ENCODE measurements at regions not wholly inside any gene's neighbourhood (a gene's known extent, or its start where the extent isn't known, plus 50 kb on each side); places are given as distances from the start of the nearest gene placed in this dataset.
"Not testable (repeated sequence)": the region's sequence is repeated elsewhere in the genome, so short reads cannot be mapped to it uniquely, and the experiment has no call there.

- no peak for TF ChIP-seq POLR2AphosphoS5 (IDR thresholded peaks at IDR 0.05)
- TF ChIP-seq EP300 (IDR thresholded peaks at IDR 0.05), result no peak
- TF ChIP-seq CTCF (IDR thresholded peaks at IDR 0.05), result no peak
- TF ChIP-seq POLR2A (IDR thresholded peaks at IDR 0.05), result no peak
- Histone ChIP-seq H3K27ac (no peak overlapping the region), H3K27me3 (no peaks in the 10 kb centered on the region), H3K36me3 (no peaks in the 10 kb centered on the region), H3K9me3 (no peaks in the 10 kb centered on the region), H3K4me3 (no peak overlapping the region), H3K4me1 (no peaks in the 10 kb centered on the region)
- intact Hi-C loops (cut with DNase I; ENCODE audit: low total_unique reads), result no loop called here
- WGBS, 5 donors, result 54 to 69% (median 65%) methylated on average over 1 of the region's 1 CpG
- no peak for DNase-seq
Observed at GRCh38 chr4:133314991-133315390, 165.9 kb downstream of the PCDH10 start.

GRCh38 chr4:133287396-133287795 lies 138.3 kb downstream of the PCDH10 start:
- Histone ChIP-seq H3K4me1 (no peaks in the 10 kb centered on the region), H3K27ac (no peak overlapping the region), H3K27me3 (no peaks in the 10 kb centered on the region), H3K4me3 (no peak overlapping the region), H3K9me3 (no peaks in the 10 kb centered on the region), H3K36me3 (no peaks in the 10 kb centered on the region)
- WGBS, 5 donors, result 65 to 73% (median 71%) methylated on average over 3 of the region's 3 CpGs
- DNase-seq, result peak in 1 of 2 donors; percentile 2
- intact Hi-C loops (cut with DNase I; ENCODE audit: low total_unique reads), result no loop called here
- TF ChIP-seq CTCF (IDR thresholded peaks at IDR 0.05) (no peak), POLR2A (IDR thresholded peaks at IDR 0.05) (no peak), POLR2AphosphoS5 (IDR thresholded peaks at IDR 0.05) (no peak), EP300 (IDR thresholded peaks at IDR 0.05) (no peak)

GRCh38 chr4:133278591-133278990 lies 129.5 kb downstream of the PCDH10 start:
- 61 to 90% (median 87%) methylated on average over 1 of the region's 1 CpG for WGBS, 5 donors
- intact Hi-C loops (cut with DNase I; ENCODE audit: low total_unique reads), result no loop called here

GRCh38 chr4:133277940-133278339 lies 128.8 kb downstream of the PCDH10 start:
- H3K4me3 ChIP-seq; H3K27ac ChIP-seq; DNase-seq; H3K36me3 ChIP-seq; H3K4me1 ChIP-seq; intact Hi-C loops (cut with DNase I; ENCODE audit: low total_unique reads); H3K27me3 ChIP-seq: not testable (repeated sequence)
- WGBS, 5 donors, result 77 to 89% (median 87%) methylated on average over 4 of the region's 4 CpGs
- H3K9me3 ChIP-seq, result peaks cover 0 to 12% (median 8%) of the 10 kb centered on the region in 4 donors

More at GRCh38 chr4:133278591-133278990, 129.5 kb downstream of the PCDH10 start:
- TF ChIP-seq EP300 (IDR thresholded peaks at IDR 0.05), result no peak
- TF ChIP-seq CTCF (IDR thresholded peaks at IDR 0.05), result no peak
- TF ChIP-seq POLR2A (IDR thresholded peaks at IDR 0.05), result no peak
- no peak for TF ChIP-seq POLR2AphosphoS5 (IDR thresholded peaks at IDR 0.05)
- Histone ChIP-seq H3K36me3 (no peaks in the 10 kb centered on the region), H3K27me3 (no peaks in the 10 kb centered on the region), H3K4me3 (no peak overlapping the region), H3K9me3 (peaks cover 0 to 12% (median 8%) of the 10 kb centered on the region in 4 donors), H3K27ac (no peak overlapping the region), H3K4me1 (no peaks in the 10 kb centered on the region)
- DNase-seq, result no peak

GRCh38 chr4:133275246-133275645 lies 126.2 kb downstream of the PCDH10 start:
- Histone ChIP-seq H3K4me3 (no peak overlapping the region), H3K36me3 (no peaks in the 10 kb centered on the region), H3K27ac (no peak overlapping the region), H3K4me1 (no peaks in the 10 kb centered on the region), H3K27me3 (no peaks in the 10 kb centered on the region), H3K9me3 (peaks cover 0 to 12% (median 8%) of the 10 kb centered on the region in 4 donors)
- no peak for DNase-seq
- intact Hi-C loops (cut with DNase I; ENCODE audit: low total_unique reads), result no loop called here
- TF ChIP-seq CTCF (IDR thresholded peaks at IDR 0.05) (no peak), EP300 (IDR thresholded peaks at IDR 0.05) (no peak), POLR2AphosphoS5 (IDR thresholded peaks at IDR 0.05) (no peak), POLR2A (IDR thresholded peaks at IDR 0.05) (no peak)
- WGBS, 5 donors, result 65 to 77% (median 72%) methylated on average over 3 of the region's 3 CpGs
